ENCODE measurements at regions not wholly inside any gene's neighbourhood (a gene's known extent, or its start where the extent isn't known, plus 50 kb on each side); places are given as distances from the start of the nearest gene placed in this dataset.

- peak; percentile 30 for TF ChIP-seq CTCF (IDR thresholded peaks at IDR 0.05; ENCODE audit: extremely low read depth, insufficient read depth, missing control alignments)
- no peak for DNase-seq (ENCODE audit: low spot score)
- in situ Hi-C loops (cut with MboI; ENCODE audit: low pct_unique_long_range_greater_than_20kb, low sequenced_read_pairs, unreplicated experiment): no loop called here
These were observed 721.3 kb upstream of the USP15 start for GRCh38 chr12:61538951-61539350.

GRCh38 chr12:61542551-61542950 lies 717.7 kb upstream of the USP15 start:
- in situ Hi-C loops (cut with MboI; ENCODE audit: low pct_unique_long_range_greater_than_20kb, low sequenced_read_pairs, unreplicated experiment): no loop called here
- no peak for TF ChIP-seq CTCF (IDR thresholded peaks at IDR 0.05; ENCODE audit: extremely low read depth, insufficient read depth, missing control alignments)

GRCh38 chr12:61546296-61546695 lies 713.9 kb upstream of the USP15 start:
- no peak for DNase-seq (ENCODE audit: low spot score)
- no peak for TF ChIP-seq CTCF (IDR thresholded peaks at IDR 0.05; ENCODE audit: extremely low read depth, insufficient read depth, missing control alignments)
- in situ Hi-C loops (cut with MboI; ENCODE audit: low pct_unique_long_range_greater_than_20kb, low sequenced_read_pairs, unreplicated experiment): no loop called here

More at GRCh38 chr12:61542551-61542950, 717.7 kb upstream of the USP15 start:
- no peak for DNase-seq (ENCODE audit: low spot score)

GRCh38 chr12:61553091-61553490 lies 707.1 kb upstream of the USP15 start:
- no peak for TF ChIP-seq CTCF (IDR thresholded peaks at IDR 0.05; ENCODE audit: extremely low read depth, insufficient read depth, missing control alignments)
- in situ Hi-C loops (cut with MboI; ENCODE audit: low pct_unique_long_range_greater_than_20kb, low sequenced_read_pairs, unreplicated experiment): no loop called here
- DNase-seq (ENCODE audit: low spot score): no peak

GRCh38 chr12:61554268-61555008 lies 705.8 kb upstream of the USP15 start:
- TF ChIP-seq CTCF (IDR thresholded peaks at IDR 0.05; ENCODE audit: extremely low read depth, insufficient read depth, missing control alignments): no peak
- no peak for DNase-seq (ENCODE audit: low spot score)
- in situ Hi-C loops (cut with MboI; ENCODE audit: low pct_unique_long_range_greater_than_20kb, low sequenced_read_pairs, unreplicated experiment): no loop called here

- DNase-seq (ENCODE audit: low spot score): no peak
- in situ Hi-C loops (cut with MboI; ENCODE audit: low pct_unique_long_range_greater_than_20kb, low sequenced_read_pairs, unreplicated experiment): no loop called here
- no peak for TF ChIP-seq CTCF (IDR thresholded peaks at IDR 0.05; ENCODE audit: extremely low read depth, insufficient read depth, missing control alignments)
These were observed 696.3 kb upstream of the USP15 start for GRCh38 chr12:61563665-61564450.
